ENCODE measurements at regions not wholly inside any gene's neighbourhood (a gene's known extent, or its start where the extent isn't known, plus 50 kb on each side); places are given as distances from the start of the nearest gene placed in this dataset.

DNA sequence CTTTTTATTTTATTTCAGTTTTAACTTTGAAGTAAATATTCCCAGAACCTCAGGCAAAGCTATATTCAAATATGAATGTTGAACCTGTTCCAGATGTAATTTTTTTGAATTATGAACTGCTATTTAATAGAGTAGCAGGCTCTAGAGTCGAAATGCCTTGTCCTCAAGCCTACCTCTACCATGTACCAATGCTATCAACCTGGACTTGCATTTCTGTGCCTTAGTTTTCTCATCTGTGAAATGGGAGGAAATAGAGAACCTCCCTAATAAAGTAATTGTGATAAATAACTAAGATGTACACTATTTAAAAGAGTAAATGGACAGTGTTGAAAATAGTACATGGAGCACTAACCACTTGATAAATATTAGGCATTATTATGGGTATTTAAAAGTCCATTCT is 551.6 kb upstream of the JARID2 start:
- TF ChIP-seq RORB (CRISPR knock-in tag; IDR thresholded peaks at IDR 0.05) (no peak), ZBTB21 (CRISPR knock-in tag; IDR thresholded peaks at IDR 0.05; ENCODE audit: borderline replicate concordance) (no peak), ELF4 (CRISPR knock-in tag; IDR thresholded peaks at IDR 0.05; ENCODE audit: low read depth) (no peak), SMAD3 (CRISPR knock-in tag; IDR thresholded peaks at IDR 0.05; ENCODE audit: borderline replicate concordance) (no peak), TEAD4 (CRISPR knock-in tag; IDR thresholded peaks at IDR 0.05) (no peak), SP1 (CRISPR knock-in tag; conservative IDR thresholded peaks at IDR 0.05) (no peak), ZNF138 (CRISPR knock-in tag; conservative IDR thresholded peaks at IDR 0.05) (no peak), NFYB (CRISPR knock-in tag; conservative IDR thresholded peaks at IDR 0.05; ENCODE audit: low read depth) (no peak), ZNF219 (CRISPR knock-in tag; IDR thresholded peaks at IDR 0.05; ENCODE audit: borderline replicate concordance) (no peak), GRHL2 (CRISPR knock-in tag; IDR thresholded peaks at IDR 0.05; ENCODE audit: insufficient replicate concordance, severe bottlenecking) (no peak), JAZF1 (CRISPR knock-in tag; IDR thresholded peaks at IDR 0.05) (no peak), SOX15 (CRISPR knock-in tag; IDR thresholded peaks at IDR 0.05) (no peak)
- TF ChIP-seq, protein P1, sequence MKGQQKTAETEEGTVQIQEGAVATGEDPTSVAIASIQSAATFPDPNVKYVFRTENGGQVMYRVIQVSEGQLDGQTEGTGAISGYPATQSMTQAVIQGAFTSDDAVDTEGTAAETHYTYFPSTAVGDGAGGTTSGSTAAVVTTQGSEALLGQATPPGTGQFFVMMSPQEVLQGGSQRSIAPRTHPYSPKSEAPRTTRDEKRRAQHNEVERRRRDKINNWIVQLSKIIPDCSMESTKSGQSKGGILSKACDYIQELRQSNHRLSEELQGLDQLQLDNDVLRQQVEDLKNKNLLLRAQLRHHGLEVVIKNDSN (CRISPR knock-in tag; IDR thresholded peaks at IDR 0.05), result no peak
- TF ChIP-seq, protein P2, sequence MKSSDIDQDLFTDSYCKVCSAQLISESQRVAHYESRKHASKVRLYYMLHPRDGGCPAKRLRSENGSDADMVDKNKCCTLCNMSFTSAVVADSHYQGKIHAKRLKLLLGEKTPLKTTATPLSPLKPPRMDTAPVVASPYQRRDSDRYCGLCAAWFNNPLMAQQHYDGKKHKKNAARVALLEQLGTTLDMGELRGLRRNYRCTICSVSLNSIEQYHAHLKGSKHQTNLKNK (CRISPR knock-in tag; IDR thresholded peaks at IDR 0.05), result no peak
- TF ChIP-seq, protein P3, sequence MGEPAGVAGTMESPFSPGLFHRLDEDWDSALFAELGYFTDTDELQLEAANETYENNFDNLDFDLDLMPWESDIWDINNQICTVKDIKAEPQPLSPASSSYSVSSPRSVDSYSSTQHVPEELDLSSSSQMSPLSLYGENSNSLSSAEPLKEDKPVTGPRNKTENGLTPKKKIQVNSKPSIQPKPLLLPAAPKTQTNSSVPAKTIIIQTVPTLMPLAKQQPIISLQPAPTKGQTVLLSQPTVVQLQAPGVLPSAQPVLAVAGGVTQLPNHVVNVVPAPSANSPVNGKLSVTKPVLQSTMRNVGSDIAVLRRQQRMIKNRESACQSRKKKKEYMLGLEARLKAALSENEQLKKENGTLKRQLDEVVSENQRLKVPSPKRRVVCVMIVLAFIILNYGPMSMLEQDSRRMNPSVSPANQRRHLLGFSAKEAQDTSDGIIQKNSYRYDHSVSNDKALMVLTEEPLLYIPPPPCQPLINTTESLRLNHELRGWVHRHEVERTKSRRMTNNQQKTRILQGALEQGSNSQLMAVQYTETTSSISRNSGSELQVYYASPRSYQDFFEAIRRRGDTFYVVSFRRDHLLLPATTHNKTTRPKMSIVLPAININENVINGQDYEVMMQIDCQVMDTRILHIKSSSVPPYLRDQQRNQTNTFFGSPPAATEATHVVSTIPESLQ (CRISPR knock-in tag; IDR thresholded peaks at IDR 0.05), result no peak
- TF ChIP-seq, protein P4, sequence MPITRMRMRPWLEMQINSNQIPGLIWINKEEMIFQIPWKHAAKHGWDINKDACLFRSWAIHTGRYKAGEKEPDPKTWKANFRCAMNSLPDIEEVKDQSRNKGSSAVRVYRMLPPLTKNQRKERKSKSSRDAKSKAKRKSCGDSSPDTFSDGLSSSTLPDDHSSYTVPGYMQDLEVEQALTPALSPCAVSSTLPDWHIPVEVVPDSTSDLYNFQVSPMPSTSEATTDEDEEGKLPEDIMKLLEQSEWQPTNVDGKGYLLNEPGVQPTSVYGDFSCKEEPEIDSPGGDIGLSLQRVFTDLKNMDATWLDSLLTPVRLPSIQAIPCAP (CRISPR knock-in tag; IDR thresholded peaks at IDR 0.05), result no peak
- TF ChIP-seq, protein P5, sequence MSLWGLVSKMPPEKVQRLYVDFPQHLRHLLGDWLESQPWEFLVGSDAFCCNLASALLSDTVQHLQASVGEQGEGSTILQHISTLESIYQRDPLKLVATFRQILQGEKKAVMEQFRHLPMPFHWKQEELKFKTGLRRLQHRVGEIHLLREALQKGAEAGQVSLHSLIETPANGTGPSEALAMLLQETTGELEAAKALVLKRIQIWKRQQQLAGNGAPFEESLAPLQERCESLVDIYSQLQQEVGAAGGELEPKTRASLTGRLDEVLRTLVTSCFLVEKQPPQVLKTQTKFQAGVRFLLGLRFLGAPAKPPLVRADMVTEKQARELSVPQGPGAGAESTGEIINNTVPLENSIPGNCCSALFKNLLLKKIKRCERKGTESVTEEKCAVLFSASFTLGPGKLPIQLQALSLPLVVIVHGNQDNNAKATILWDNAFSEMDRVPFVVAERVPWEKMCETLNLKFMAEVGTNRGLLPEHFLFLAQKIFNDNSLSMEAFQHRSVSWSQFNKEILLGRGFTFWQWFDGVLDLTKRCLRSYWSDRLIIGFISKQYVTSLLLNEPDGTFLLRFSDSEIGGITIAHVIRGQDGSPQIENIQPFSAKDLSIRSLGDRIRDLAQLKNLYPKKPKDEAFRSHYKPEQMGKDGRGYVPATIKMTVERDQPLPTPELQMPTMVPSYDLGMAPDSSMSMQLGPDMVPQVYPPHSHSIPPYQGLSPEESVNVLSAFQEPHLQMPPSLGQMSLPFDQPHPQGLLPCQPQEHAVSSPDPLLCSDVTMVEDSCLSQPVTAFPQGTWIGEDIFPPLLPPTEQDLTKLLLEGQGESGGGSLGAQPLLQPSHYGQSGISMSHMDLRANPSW (CRISPR knock-in tag; conservative IDR thresholded peaks at IDR 0.05; ENCODE audit: low read depth), result no peak
- TF ChIP-seq, protein P6, sequence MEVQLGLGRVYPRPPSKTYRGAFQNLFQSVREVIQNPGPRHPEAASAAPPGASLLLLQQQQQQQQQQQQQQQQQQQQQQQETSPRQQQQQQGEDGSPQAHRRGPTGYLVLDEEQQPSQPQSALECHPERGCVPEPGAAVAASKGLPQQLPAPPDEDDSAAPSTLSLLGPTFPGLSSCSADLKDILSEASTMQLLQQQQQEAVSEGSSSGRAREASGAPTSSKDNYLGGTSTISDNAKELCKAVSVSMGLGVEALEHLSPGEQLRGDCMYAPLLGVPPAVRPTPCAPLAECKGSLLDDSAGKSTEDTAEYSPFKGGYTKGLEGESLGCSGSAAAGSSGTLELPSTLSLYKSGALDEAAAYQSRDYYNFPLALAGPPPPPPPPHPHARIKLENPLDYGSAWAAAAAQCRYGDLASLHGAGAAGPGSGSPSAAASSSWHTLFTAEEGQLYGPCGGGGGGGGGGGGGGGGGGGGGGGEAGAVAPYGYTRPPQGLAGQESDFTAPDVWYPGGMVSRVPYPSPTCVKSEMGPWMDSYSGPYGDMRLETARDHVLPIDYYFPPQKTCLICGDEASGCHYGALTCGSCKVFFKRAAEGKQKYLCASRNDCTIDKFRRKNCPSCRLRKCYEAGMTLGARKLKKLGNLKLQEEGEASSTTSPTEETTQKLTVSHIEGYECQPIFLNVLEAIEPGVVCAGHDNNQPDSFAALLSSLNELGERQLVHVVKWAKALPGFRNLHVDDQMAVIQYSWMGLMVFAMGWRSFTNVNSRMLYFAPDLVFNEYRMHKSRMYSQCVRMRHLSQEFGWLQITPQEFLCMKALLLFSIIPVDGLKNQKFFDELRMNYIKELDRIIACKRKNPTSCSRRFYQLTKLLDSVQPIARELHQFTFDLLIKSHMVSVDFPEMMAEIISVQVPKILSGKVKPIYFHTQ (CRISPR knock-in tag; IDR thresholded peaks at IDR 0.05), result no peak
- TF ChIP-seq, protein P7, sequence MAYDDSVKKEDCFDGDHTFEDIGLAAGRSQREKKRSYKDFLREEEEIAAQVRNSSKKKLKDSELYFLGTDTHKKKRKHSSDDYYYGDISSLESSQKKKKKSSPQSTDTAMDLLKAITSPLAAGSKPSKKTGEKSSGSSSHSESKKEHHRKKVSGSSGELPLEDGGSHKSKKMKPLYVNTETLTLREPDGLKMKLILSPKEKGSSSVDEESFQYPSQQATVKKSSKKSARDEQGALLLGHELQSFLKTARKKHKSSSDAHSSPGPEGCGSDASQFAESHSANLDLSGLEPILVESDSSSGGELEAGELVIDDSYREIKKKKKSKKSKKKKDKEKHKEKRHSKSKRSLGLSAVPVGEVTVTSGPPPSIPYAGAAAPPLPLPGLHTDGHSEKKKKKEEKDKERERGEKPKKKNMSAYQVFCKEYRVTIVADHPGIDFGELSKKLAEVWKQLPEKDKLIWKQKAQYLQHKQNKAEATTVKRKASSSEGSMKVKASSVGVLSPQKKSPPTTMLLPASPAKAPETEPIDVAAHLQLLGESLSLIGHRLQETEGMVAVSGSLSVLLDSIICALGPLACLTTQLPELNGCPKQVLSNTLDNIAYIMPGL (CRISPR knock-in tag; IDR thresholded peaks at IDR 0.05), result no peak
- TF ChIP-seq, protein P8, sequence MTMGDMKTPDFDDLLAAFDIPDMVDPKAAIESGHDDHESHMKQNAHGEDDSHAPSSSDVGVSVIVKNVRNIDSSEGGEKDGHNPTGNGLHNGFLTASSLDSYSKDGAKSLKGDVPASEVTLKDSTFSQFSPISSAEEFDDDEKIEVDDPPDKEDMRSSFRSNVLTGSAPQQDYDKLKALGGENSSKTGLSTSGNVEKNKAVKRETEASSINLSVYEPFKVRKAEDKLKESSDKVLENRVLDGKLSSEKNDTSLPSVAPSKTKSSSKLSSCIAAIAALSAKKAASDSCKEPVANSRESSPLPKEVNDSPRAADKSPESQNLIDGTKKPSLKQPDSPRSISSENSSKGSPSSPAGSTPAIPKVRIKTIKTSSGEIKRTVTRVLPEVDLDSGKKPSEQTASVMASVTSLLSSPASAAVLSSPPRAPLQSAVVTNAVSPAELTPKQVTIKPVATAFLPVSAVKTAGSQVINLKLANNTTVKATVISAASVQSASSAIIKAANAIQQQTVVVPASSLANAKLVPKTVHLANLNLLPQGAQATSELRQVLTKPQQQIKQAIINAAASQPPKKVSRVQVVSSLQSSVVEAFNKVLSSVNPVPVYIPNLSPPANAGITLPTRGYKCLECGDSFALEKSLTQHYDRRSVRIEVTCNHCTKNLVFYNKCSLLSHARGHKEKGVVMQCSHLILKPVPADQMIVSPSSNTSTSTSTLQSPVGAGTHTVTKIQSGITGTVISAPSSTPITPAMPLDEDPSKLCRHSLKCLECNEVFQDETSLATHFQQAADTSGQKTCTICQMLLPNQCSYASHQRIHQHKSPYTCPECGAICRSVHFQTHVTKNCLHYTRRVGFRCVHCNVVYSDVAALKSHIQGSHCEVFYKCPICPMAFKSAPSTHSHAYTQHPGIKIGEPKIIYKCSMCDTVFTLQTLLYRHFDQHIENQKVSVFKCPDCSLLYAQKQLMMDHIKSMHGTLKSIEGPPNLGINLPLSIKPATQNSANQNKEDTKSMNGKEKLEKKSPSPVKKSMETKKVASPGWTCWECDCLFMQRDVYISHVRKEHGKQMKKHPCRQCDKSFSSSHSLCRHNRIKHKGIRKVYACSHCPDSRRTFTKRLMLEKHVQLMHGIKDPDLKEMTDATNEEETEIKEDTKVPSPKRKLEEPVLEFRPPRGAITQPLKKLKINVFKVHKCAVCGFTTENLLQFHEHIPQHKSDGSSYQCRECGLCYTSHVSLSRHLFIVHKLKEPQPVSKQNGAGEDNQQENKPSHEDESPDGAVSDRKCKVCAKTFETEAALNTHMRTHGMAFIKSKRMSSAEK (CRISPR knock-in tag; IDR thresholded peaks at IDR 0.05; ENCODE audit: borderline replicate concordance), result no peak
- Mint-ChIP-seq H3K27me3 (ENCODE audit: low read depth) (no peaks in the 10 kb centered on the region), H3K27ac (no peak overlapping the region), H3K4me3 (no peak overlapping the region), H3K9me3 (peaks cover under 1% of the 10 kb centered on the region), H3K36me3 (peaks cover under 1% of the 10 kb centered on the region; the same call in 1 of the 2 replicates), H3K4me1 (peaks cover 14% of the 10 kb centered on the region)
- ChIA-PET POLR2A (no interaction called here), CTCF (no interaction called here)
- no peak for DNase-seq (ENCODE audit: low spot score)
- no peak for ATAC-seq
